Ascending aorta (tissue), 2 donors: ENCODE measurements at regions not wholly inside any gene's neighbourhood (a gene's known extent, or its start where the extent isn't known, plus 50 kb on each side); places are given as distances from the start of the nearest gene placed in this dataset.

Source experiments
- DNase-seq, 2 donors: peaks; one replicate each; pipeline ENCODE4 v3.0.0-alpha.2; 2019; ENCODE audit warnings: low spot score in 2 of 2
- H3K27ac ChIP-seq, 2 donors: fragments of 200-600 bp; sonication (generic); one replicate each; pipeline ENCODE4 v1.5.1; 2016 to 2017; ENCODE audit warnings: mild to moderate bottlenecking in 1 of 2
- H3K27me3 ChIP-seq: fragments of 200-600 bp; sonication (generic); one replicate; pipeline ENCODE4 v1.5.1; 2017
- H3K36me3 ChIP-seq, 2 donors: fragments of 200-600 bp; sonication (generic); one replicate each; pipeline ENCODE4 v1.5.1; 2016
- H3K4me1 ChIP-seq, 2 donors: fragments of 200-600 bp; sonication (generic); one replicate each; pipeline ENCODE4 v1.5.1; 2016 to 2017; ENCODE audit warnings: mild to moderate bottlenecking in 1 of 2
- H3K4me3 ChIP-seq, 2 donors: fragments of 200-600 bp; sonication (generic); one replicate each; pipeline ENCODE4 v1.5.1; 2016 to 2017; ENCODE audit warnings: mild to moderate bottlenecking in 1 of 2
- H3K9me3 ChIP-seq, 2 donors: fragments of 200-600 bp; sonication (generic); one replicate each; pipeline ENCODE4 v1.5.1; 2016
- CTCF ChIP-seq, 3 experiments: fragments of 200-600 bp in 2 of 3; fragments of 450-650 bp in 1 of 3; sonication (generic) in 2 of 3; IDR thresholded peaks; one replicate each; pipeline ENCODE4 v1.5.1; 2016 to 2019; ENCODE audit warnings: antibody characterized with exemption in 3 of 3, mild to moderate bottlenecking in 1 of 3, moderate library complexity in 1 of 3
- intact Hi-C: fragments of 100-400 bp; cut with DNase I; formaldehyde crosslinking; loops from one replicate; pipeline ENCODE4 v1.15.1; 2023

DNA sequence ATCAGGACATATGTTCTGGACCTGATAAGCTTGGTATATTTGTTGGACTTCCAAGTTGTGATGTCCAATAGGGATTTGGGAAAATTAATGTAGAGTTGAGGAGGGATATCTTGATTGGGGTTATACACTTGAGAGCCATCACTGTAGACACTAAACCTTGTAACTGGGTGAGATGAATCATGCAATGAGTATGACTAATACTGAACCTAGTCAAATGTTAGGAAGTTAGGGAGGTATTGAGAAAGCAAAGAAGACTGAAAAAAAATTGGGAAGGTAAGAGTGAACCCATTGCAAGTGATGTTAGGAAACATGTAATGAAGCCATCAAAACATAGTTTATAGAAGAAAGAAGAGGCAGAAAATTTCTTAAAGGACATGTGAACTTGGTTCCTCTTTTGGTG lies 668.4 kb upstream of the CDH9 start:
- Histone ChIP-seq H3K27ac (no peak overlapping the region), H3K4me1 (no peaks in the 10 kb centered on the region), H3K36me3 (no peaks in the 10 kb centered on the region), H3K9me3 (no peaks in the 10 kb centered on the region), H3K4me3 (no peak overlapping the region), H3K27me3 (no peaks in the 10 kb centered on the region)
- no peak for DNase-seq
- no peak for TF ChIP-seq CTCF (IDR thresholded peaks at IDR 0.05)
- intact Hi-C loops: no loop called here

DNA sequence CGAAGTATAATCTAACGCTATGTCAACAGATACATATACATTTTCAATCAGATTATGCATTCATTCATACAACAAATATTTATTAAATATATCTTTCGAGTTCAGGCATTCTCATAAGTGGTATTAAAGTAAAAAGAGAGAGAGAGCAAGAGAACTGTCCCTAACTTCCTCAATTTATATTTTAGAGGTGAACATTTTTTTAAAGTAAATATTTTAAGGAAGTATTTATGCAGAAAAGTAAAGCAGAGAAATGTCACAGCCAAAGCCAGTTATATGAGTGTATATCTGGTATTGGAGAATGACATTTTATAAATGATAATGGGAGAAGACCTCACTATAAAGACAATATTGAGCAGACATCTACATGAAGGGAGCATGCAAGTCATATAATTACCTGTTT lies 667.3 kb upstream of the CDH9 start:
- Histone ChIP-seq H3K9me3 (no peaks in the 10 kb centered on the region), H3K27ac (no peak overlapping the region), H3K4me1 (no peaks in the 10 kb centered on the region), H3K36me3 (no peaks in the 10 kb centered on the region), H3K4me3 (no peak overlapping the region), H3K27me3 (no peaks in the 10 kb centered on the region)
- no peak for TF ChIP-seq CTCF (IDR thresholded peaks at IDR 0.05)
- intact Hi-C loops: no loop called here
- no peak for DNase-seq

- no peaks in the 10 kb centered on the region for H3K27me3 ChIP-seq
- no peaks in the 10 kb centered on the region for H3K36me3 ChIP-seq
- intact Hi-C loops: no loop called here
- TF ChIP-seq CTCF (IDR thresholded peaks at IDR 0.05): no peak
- no peak overlapping the region for H3K27ac ChIP-seq
- no peaks in the 10 kb centered on the region for H3K9me3 ChIP-seq
- no peak overlapping the region for H3K4me3 ChIP-seq
- DNase-seq: no peak
- no peaks in the 10 kb centered on the region for H3K4me1 ChIP-seq
Measured at GRCh38 chr5:27701931-27702903, 663.8 kb upstream of the CDH9 start.

- no peak for DNase-seq
- no peak for TF ChIP-seq CTCF (IDR thresholded peaks at IDR 0.05)
- Histone ChIP-seq H3K27me3 (no peaks in the 10 kb centered on the region), H3K9me3 (no peaks in the 10 kb centered on the region), H3K4me3 (no peak overlapping the region), H3K36me3 (no peaks in the 10 kb centered on the region), H3K4me1 (no peaks in the 10 kb centered on the region), H3K27ac (no peak overlapping the region)
- intact Hi-C loops: no loop called here
Measured at GRCh38 chr5:27700526-27700925, 662.1 kb upstream of the CDH9 start.

- no peak overlapping the region for H3K27ac ChIP-seq
- H3K4me3 ChIP-seq: no peak overlapping the region
- intact Hi-C loops: no loop called here
- no peak for TF ChIP-seq CTCF (IDR thresholded peaks at IDR 0.05)
- no peaks in the 10 kb centered on the region for H3K27me3 ChIP-seq
- no peak for DNase-seq
- H3K36me3 ChIP-seq: no peaks in the 10 kb centered on the region
- no peaks in the 10 kb centered on the region for H3K4me1 ChIP-seq
- no peaks in the 10 kb centered on the region for H3K9me3 ChIP-seq
Measured at GRCh38 chr5:27682600-27682999, 644.2 kb upstream of the CDH9 start.
